RWPE1 (cell line): ENCODE measurements at regions not wholly inside any gene's neighbourhood (a gene's known extent, or its start where the extent isn't known, plus 50 kb on each side); places are given as distances from the start of the nearest gene placed in this dataset.

Experiments
- CTCF ChIA-PET: fragments of 350-600 bp; sonication (Branson Sonifier 250); formaldehyde crosslinking; extraction: SDS; loops from one replicate; lab custom pipeline; 2021; lab: Yijun Ruan, JAX
- POLR2A ChIA-PET: fragments of 400-600 bp; formaldehyde crosslinking; extraction: SDS; loops from one replicate; lab custom pipeline; 2020; ENCODE audit warnings: antibody characterized with exemption; ENCODE audit not compliant: low non-redundant PET; lab: Yijun Ruan, JAX
- DNase-seq: peaks from one replicate; pipeline ENCODE4 v3.0.0; 2012; ENCODE audit warnings: low spot score
- H3K27ac ChIP-seq: fragments of 450-650 bp; 2 replicates; pipeline ENCODE4 v1.5.1; 2017
- CTCF ChIP-seq: fragments of 450-650 bp; conservative IDR thresholded peaks from 2 replicates; pipeline ENCODE4 v1.5.1; 2017; ENCODE audit warnings: low read depth, mild to moderate bottlenecking

- ChIA-PET CTCF (interaction anchor here (0.7 to 0.9 kb wide), 2 partner anchors 531 to 533 kb away, joined by 3 read pairs; no protein-coding TSS in a partner anchor), POLR2A (no interaction called here)
- no peak for DNase-seq
- no peak overlapping the region for H3K27ac ChIP-seq
- TF ChIP-seq CTCF = no peak
Observed at GRCh38 chr2:83782122-83782521, 677.0 kb downstream of the SUCLG1 start.

- ChIA-PET POLR2A (no interaction called here), CTCF (interaction anchor here (0.7 kb wide), 1 partner anchor 304 kb away, joined by 6 read pairs; no protein-coding TSS in a partner anchor)
- no peak for DNase-seq
- no peak overlapping the region for H3K27ac ChIP-seq
- no peak for TF ChIP-seq CTCF
Observed at GRCh38 chr2:83764447-83765005, 694.6 kb downstream of the SUCLG1 start.

- CTCF ChIA-PET = no interaction called here
- POLR2A ChIA-PET = no interaction called here
- TF ChIP-seq CTCF = no peak
Observed at GRCh38 chr2:83757329-83757728, 701.8 kb downstream of the SUCLG1 start.

GRCh38 chr2:83756219-83756618 lies 702.9 kb downstream of the SUCLG1 start:
- CTCF ChIA-PET = no interaction called here
- POLR2A ChIA-PET = no interaction called here
- no peak overlapping the region for H3K27ac ChIP-seq
- no peak for DNase-seq
- no peak for TF ChIP-seq CTCF

More at GRCh38 chr2:83757329-83757728, 701.8 kb downstream of the SUCLG1 start:
- H3K27ac ChIP-seq = no peak overlapping the region
- no peak for DNase-seq

- no peak for DNase-seq
- ChIA-PET POLR2A (no interaction called here), CTCF (no interaction called here)
- no peak for TF ChIP-seq CTCF
- H3K27ac ChIP-seq = no peak overlapping the region
Observed at GRCh38 chr2:83747141-83747540, 711.9 kb downstream of the SUCLG1 start.

GRCh38 chr2:83744855-83745254 lies 714.2 kb downstream of the SUCLG1 start:
- no peak overlapping the region for H3K27ac ChIP-seq
- ChIA-PET POLR2A (no interaction called here), CTCF (no interaction called here)
- no peak for DNase-seq
- TF ChIP-seq CTCF = no peak
